ENCODE measurements at regions not wholly inside any gene's neighbourhood (a gene's known extent, or its start where the extent isn't known, plus 50 kb on each side); places are given as distances from the start of the nearest gene placed in this dataset.
A peak's percentile ranks its signal among the peaks of the same experiment; 100 is the strongest.

DNA sequence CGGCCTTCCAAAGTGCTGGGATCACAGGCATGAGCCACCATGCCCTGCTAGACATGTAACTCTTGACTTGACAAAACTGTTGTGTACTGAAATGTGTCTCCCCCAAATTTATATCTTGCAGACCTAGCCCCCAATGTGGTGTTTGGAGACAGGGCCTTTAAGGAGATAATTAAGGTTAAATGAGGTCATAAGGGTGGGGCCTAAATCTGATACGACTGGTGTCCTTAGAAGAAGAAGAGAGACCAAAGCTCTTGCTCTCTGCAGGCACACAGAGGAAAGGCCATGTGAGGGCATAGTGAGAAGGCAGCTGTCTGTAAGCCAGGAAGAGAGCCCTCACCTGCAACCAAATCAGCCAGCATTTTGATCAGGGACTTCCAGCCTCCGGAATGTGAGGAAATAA, 361.3 kb downstream of the SV2B start:
- no peak for DNase-seq (ENCODE audit: low read depth)
- no peak overlapping the region for H3K4me3 ChIP-seq (ENCODE audit: low read depth, low read length)
- TF ChIP-seq, protein P1, sequence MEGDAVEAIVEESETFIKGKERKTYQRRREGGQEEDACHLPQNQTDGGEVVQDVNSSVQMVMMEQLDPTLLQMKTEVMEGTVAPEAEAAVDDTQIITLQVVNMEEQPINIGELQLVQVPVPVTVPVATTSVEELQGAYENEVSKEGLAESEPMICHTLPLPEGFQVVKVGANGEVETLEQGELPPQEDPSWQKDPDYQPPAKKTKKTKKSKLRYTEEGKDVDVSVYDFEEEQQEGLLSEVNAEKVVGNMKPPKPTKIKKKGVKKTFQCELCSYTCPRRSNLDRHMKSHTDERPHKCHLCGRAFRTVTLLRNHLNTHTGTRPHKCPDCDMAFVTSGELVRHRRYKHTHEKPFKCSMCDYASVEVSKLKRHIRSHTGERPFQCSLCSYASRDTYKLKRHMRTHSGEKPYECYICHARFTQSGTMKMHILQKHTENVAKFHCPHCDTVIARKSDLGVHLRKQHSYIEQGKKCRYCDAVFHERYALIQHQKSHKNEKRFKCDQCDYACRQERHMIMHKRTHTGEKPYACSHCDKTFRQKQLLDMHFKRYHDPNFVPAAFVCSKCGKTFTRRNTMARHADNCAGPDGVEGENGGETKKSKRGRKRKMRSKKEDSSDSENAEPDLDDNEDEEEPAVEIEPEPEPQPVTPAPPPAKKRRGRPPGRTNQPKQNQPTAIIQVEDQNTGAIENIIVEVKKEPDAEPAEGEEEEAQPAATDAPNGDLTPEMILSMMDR (IDR thresholded peaks at IDR 0.05; ENCODE audit: low read depth, low read length) = no peak
- TF ChIP-seq MYC (IDR thresholded peaks at IDR 0.05; ENCODE audit: low read depth, low read length) (no peak), POLR2A (IDR thresholded peaks at IDR 0.05; ENCODE audit: extremely low read depth, insufficient read length) (no peak)
- TF ChIP-seq, protein P2, sequence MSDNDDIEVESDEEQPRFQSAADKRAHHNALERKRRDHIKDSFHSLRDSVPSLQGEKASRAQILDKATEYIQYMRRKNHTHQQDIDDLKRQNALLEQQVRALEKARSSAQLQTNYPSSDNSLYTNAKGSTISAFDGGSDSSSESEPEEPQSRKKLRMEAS (IDR thresholded peaks at IDR 0.05; ENCODE audit: low read depth, low read length) = no peak

DNA sequence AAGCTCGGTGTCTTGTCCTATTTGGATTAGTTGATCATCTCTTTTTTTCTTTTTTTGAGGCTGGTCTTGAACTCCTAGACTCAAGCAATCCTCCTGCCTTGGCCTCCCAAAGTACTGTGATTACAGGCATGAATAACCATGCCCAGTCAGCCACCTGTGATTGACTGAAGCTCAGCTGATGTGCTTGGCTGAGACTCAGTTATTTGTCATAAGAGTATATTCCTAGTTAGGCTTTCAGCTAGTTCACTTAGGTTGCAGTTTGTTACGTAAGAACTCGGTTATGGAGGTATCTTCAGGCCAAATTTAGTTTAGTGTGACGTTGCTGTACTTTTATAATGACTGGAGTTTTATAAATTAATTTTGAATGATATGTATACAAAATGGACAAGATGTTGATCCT, 365.0 kb downstream of the SV2B start:
- no peak for DNase-seq (ENCODE audit: low read depth)
- TF ChIP-seq, protein P1 (IDR thresholded peaks at IDR 0.05; ENCODE audit: low read depth, low read length) = no peak
- H3K4me3 ChIP-seq (ENCODE audit: low read depth, low read length) = no peak overlapping the region

DNA sequence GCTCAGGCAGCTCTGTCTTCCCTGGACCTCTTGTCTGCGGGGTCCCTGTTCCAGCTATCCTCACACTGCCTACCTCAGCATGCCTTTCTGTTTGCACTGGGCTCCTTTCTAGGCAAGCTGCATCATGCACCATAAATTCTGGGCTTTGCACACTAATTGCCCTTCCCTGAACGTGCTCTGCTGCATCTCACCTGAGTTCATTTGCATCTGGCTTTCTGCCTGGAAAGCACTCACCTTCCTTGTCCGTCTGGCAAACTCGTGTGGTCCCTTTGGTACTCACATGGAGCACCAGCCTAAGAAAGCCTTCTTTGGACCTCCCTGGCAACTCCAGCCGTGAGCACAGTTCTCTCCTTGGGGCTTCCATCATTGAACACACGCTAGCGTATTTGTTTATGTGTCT, 365.6 kb downstream of the SV2B start:
- DNase-seq (ENCODE audit: low read depth) = no peak
- TF ChIP-seq, protein P2 (IDR thresholded peaks at IDR 0.05; ENCODE audit: low read depth, low read length) = no peak
- TF ChIP-seq POLR2A (IDR thresholded peaks at IDR 0.05; ENCODE audit: extremely low read depth, insufficient read length) = no peak
- TF ChIP-seq, protein P1 (IDR thresholded peaks at IDR 0.05; ENCODE audit: low read depth, low read length) = no peak
- TF ChIP-seq MYC (IDR thresholded peaks at IDR 0.05; ENCODE audit: low read depth, low read length) = no peak
- no peak overlapping the region for H3K4me3 ChIP-seq (ENCODE audit: low read depth, low read length)

DNA sequence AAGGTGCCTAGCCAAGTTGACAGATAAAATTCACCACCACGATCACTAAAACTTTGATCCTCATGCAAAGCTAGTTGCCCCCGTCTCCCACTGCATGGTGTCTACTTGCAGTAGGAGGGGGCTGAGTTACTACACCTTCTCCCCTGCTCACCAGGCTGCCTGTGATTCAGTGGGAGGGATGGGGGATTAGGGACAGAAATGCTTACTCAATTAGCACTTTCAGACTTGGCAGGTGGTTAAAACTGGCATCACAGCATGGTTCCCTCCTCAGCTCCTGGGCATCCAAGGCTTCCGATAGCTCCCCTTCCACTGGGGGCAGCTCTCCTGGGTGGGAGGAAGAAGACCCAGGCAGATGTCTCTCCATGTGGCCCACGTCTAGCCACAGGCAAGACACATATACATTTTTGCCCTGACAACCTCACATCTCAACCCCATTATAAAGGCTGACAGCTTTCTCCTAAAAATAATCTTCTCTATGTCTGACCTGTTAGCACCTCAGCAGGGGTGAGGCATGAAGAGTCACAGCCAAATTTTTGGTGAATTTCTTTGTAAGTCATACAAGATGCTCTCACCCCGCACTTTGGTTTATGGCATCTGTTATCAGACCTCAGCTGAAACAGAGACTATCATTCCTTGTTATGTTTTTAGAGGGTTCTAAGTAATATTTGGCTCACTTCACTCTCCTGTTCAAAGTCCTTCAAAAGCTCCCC, 369.0 kb downstream of the SV2B start:
- no peak overlapping the region for H3K4me3 ChIP-seq (ENCODE audit: low read depth, low read length)
- no peak for DNase-seq (ENCODE audit: low read depth)
- TF ChIP-seq, protein P1 (IDR thresholded peaks at IDR 0.05; ENCODE audit: low read depth, low read length) = no peak
- TF ChIP-seq MYC (IDR thresholded peaks at IDR 0.05; ENCODE audit: low read depth, low read length) (no peak), POLR2A (IDR thresholded peaks at IDR 0.05; ENCODE audit: extremely low read depth, insufficient read length) (no peak)
- TF ChIP-seq, protein P2 (IDR thresholded peaks at IDR 0.05; ENCODE audit: low read depth, low read length) = no peak

DNA sequence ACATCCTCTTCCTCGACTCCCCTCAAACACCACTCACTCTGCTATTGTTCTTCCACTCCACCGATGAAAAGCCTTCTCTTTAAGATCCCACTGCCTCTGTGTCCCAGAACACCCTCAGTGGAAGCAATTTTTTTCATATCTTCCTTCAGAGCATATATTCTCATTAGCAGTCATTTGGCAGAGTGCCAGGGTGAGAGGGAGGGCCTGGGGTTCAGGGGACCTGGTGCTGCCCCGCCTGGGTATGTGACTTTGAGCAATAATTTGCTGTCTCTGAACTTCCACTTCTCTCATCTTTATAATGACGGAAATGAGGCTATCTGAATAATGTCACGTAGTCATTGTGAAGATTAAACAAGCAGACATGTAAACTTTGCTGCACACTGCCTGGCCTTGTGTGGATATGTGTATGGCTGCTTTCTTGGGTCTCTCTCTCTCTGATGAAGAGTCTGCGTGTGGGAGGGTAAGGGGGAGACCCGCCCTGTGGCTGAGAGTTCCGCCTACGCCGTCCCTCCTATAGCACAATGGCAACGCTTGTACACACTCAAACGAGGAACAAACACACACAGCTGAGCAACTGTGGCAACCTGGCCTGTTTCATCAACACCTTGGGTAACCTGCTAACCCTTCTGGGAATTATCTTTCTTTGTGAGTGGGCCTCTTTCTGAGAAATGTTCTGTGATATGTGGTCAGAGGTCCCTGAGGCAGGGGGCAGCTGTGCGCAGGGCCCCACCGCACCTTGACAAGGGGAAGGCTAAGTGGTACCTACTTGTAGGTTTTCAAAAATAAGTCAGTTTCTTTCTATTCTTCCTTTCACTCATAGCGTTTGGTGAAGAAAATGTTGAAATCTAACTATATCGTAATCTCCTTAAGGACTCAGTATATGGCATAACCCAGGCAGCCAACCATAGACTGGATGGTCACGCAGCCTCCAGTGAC, 369.8 kb downstream of the SV2B start:
- DNase-seq (ENCODE audit: low read depth) = peak; percentile 46
- no peak for TF ChIP-seq POLR2A (IDR thresholded peaks at IDR 0.05; ENCODE audit: extremely low read depth, insufficient read length)
- TF ChIP-seq MYC (IDR thresholded peaks at IDR 0.05; ENCODE audit: low read depth, low read length) = 0 out of 2 replicates have a peak, but pooled peaks have one; percentile 23
- H3K4me3 ChIP-seq (ENCODE audit: low read depth, low read length) = no peak overlapping the region

DNA sequence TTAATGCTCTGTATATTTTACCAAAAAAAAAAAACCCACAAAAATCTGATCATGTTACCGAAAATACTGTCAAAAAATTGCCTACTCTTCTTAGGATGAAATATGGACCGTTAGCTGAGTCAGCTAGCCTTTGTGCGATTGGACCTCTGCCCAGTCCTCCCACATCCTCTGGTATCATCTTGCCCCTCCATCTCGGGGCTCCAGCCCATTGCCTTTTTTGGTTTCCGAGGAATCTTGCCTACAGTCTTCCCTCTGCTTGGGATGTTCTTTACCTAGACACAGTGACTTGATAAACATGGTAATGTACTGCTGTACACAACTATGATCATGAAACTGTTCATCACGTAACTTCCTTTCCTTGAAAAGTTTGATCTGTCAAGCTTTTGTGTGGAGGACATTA, 371.4 kb downstream of the SV2B start:
- no peak for DNase-seq (ENCODE audit: low read depth)
- no peak overlapping the region for H3K4me3 ChIP-seq (ENCODE audit: low read depth, low read length)
- TF ChIP-seq, protein P2 (IDR thresholded peaks at IDR 0.05; ENCODE audit: low read depth, low read length) = no peak
- no peak for TF ChIP-seq POLR2A (IDR thresholded peaks at IDR 0.05; ENCODE audit: extremely low read depth, insufficient read length)
- TF ChIP-seq MYC (IDR thresholded peaks at IDR 0.05; ENCODE audit: low read depth, low read length) = no peak
- TF ChIP-seq, protein P1 (IDR thresholded peaks at IDR 0.05; ENCODE audit: low read depth, low read length) = no peak

All from NB4 (cell line).